ENCODE measurements at regions not wholly inside any gene's neighbourhood (a gene's known extent, or its start where the extent isn't known, plus 50 kb on each side); places are given as distances from the start of the nearest gene placed in this dataset.

GRCh38 chr2:45269149-45269793 is 260.0 kb upstream of the SIX2 start:
- TF ChIP-seq POLR2AphosphoS5 (IDR thresholded peaks at IDR 0.05) (no peak), POLR2A (IDR thresholded peaks at IDR 0.05) (no peak)
- TF ChIP-seq, protein P1, sequence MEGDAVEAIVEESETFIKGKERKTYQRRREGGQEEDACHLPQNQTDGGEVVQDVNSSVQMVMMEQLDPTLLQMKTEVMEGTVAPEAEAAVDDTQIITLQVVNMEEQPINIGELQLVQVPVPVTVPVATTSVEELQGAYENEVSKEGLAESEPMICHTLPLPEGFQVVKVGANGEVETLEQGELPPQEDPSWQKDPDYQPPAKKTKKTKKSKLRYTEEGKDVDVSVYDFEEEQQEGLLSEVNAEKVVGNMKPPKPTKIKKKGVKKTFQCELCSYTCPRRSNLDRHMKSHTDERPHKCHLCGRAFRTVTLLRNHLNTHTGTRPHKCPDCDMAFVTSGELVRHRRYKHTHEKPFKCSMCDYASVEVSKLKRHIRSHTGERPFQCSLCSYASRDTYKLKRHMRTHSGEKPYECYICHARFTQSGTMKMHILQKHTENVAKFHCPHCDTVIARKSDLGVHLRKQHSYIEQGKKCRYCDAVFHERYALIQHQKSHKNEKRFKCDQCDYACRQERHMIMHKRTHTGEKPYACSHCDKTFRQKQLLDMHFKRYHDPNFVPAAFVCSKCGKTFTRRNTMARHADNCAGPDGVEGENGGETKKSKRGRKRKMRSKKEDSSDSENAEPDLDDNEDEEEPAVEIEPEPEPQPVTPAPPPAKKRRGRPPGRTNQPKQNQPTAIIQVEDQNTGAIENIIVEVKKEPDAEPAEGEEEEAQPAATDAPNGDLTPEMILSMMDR (IDR thresholded peaks at IDR 0.05 in 8 of 11, conservative IDR thresholded peaks at IDR 0.05 in 3 of 11), result no peak
- no peaks in the 10 kb centered on the region for H3K9me3 ChIP-seq
- no peak for DNase-seq
- intact Hi-C loops (cut with DNase I; ENCODE audit: low total_unique reads), result no loop called here
- H3K27ac ChIP-seq, result no peak overlapping the region
- no peaks in the 10 kb centered on the region for H3K36me3 ChIP-seq
- H3K27me3 ChIP-seq (replicated peaks in 1 of 7), result peaks cover 0 to 13% (median 0%) of the 10 kb centered on the region in 7 donors
- H3K4me1 ChIP-seq, result no peaks in the 10 kb centered on the region
- no peak overlapping the region for H3K4me3 ChIP-seq
- 81 to 86% (median 83%) methylated on average over 7 of the region's 7 CpGs for WGBS, 5 donors

DNA sequence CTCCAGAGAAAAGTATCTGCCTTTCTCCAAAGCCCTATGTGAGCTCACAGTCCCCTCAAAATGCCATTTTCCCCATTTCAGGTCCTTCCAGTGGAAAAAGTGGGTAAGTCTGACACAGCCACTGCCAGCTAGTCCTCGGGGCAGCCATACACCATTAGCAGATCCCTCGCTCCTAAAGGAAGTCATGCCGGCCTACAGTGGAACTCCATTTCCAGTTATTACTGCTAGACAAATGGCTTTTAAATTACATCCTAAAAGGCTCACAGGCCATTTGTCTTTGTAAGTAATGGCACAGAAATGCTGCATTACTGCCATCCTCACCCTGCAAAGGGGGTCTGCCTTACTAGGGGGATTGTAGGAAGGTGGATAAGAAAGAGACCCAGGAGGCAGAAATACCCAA is 259.4 kb upstream of the SIX2 start:
- DNase-seq, result no peak
- 70 to 89% (median 81%) methylated on average over 3 of the region's 3 CpGs for WGBS, 5 donors
- H3K4me1 ChIP-seq, result no peaks in the 10 kb centered on the region
- H3K9me3 ChIP-seq, result no peaks in the 10 kb centered on the region
- TF ChIP-seq, protein P1 (IDR thresholded peaks at IDR 0.05 in 8 of 11, conservative IDR thresholded peaks at IDR 0.05 in 3 of 11), result no peak
- TF ChIP-seq POLR2AphosphoS5 (IDR thresholded peaks at IDR 0.05) (no peak), POLR2A (IDR thresholded peaks at IDR 0.05) (no peak)
- H3K27me3 ChIP-seq (replicated peaks in 1 of 7), result peaks cover 0 to 14% (median 0%) of the 10 kb centered on the region in 7 donors
- intact Hi-C loops (cut with DNase I; ENCODE audit: low total_unique reads), result no loop called here
- no peak overlapping the region for H3K27ac ChIP-seq
- H3K4me3 ChIP-seq, result no peak overlapping the region
- no peaks in the 10 kb centered on the region for H3K36me3 ChIP-seq

DNA sequence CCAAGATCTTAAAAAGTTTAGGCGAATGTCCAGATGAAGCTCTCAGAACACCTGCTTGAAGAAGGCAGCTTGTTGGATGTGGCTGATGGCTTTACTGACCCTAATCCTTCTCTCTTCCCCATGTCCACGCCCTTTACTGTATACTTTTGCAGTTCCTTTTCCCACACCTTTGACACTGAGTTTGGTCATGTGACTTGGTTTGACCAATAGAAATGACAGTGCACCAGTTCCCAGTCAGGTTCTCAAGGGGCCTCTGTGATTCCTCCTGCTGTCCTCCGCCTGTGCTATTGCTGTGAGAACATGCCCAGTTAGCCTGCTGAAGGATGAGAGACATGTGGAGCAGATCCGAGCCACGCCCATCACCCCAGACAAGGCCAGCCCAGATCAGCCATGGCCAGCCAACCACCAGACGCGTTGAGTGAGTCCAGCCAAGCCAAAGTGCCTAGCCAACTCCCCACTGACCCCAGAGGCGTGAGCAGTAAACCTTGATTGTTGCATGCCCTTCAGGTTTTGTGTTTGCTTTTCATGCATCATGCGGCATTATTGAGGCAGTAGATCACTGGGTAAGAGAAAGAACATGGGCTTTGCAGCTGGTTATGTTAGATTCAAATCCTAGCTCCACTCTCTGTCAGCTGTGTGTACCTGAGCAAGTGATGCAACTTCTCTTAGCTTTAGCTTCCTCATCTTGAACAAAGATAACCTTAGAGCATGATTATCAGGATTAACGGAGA is 258.0 kb upstream of the SIX2 start:
- DNase-seq, result no peak
- intact Hi-C loops (cut with DNase I; ENCODE audit: low total_unique reads), result no loop called here
- WGBS, 5 donors, result 87 to 98% (median 95%) methylated on average over 10 of the region's 10 CpGs
- H3K9me3 ChIP-seq, result no peaks in the 10 kb centered on the region
- H3K27ac ChIP-seq, result no peak overlapping the region
- no peak for TF ChIP-seq POLR2A (IDR thresholded peaks at IDR 0.05)
- TF ChIP-seq POLR2AphosphoS5 (IDR thresholded peaks at IDR 0.05), result no peak
- TF ChIP-seq, protein P1 (IDR thresholded peaks at IDR 0.05 in 8 of 11, conservative IDR thresholded peaks at IDR 0.05 in 3 of 11), result no peak
- H3K4me3 ChIP-seq, result no peak overlapping the region
- H3K36me3 ChIP-seq, result no peaks in the 10 kb centered on the region
- H3K27me3 ChIP-seq (replicated peaks in 1 of 7), result peaks cover 0 to 21% (median 0%) of the 10 kb centered on the region in 7 donors
- H3K4me1 ChIP-seq, result no peaks in the 10 kb centered on the region

DNA sequence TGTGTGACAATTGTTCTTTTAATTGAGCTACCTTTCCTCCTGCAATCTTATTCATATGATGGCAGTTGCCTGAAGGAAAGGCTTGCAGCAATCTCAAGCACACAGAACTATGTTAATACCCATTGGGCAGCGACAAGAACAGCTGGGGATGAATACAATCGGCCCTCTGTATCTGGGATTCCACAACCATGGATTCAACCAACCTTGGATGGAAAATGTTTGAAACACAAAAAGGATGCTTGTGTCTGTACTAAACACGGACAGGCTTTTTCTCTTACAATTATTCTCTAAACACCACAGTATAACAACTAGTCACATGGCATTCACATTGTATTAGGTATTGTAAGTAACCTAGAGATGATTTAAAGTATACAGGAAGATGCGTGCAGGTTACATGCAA is 256.1 kb upstream of the SIX2 start:
- TF ChIP-seq POLR2A (IDR thresholded peaks at IDR 0.05), result no peak
- no peak for TF ChIP-seq POLR2AphosphoS5 (IDR thresholded peaks at IDR 0.05)
- Histone ChIP-seq H3K4me1 (no peaks in the 10 kb centered on the region), H3K27me3 (replicated peaks in 1 of 7) (peaks cover 0 to 31% (median 0%) of the 10 kb centered on the region in 7 donors), H3K27ac (no peak overlapping the region), H3K9me3 (no peaks in the 10 kb centered on the region), H3K4me3 (no peak overlapping the region), H3K36me3 (no peaks in the 10 kb centered on the region)
- 86 to 94% (median 89%) methylated on average over 4 of the region's 4 CpGs for WGBS, 5 donors
- DNase-seq, result no peak
- intact Hi-C loops (cut with DNase I; ENCODE audit: low total_unique reads), result no loop called here

Measured in spleen (tissue), 11 donors.